Breast epithelium (tissue), 3 donors: ENCODE measurements at regions not wholly inside any gene's neighbourhood (a gene's known extent, or its start where the extent isn't known, plus 50 kb on each side); places are given as distances from the start of the nearest gene placed in this dataset.

Source experiments
- CTCF ChIP-seq, 3 donors: fragments of 450-650 bp; IDR thresholded peaks; one replicate each; pipeline ENCODE4 v1.5.1; 2016 to 2017; ENCODE audit warnings: antibody characterized with exemption in 3 of 3, mild to moderate bottlenecking in 3 of 3, moderate library complexity in 3 of 3
- POLR2A ChIP-seq: fragments of 450-650 bp; IDR thresholded peaks from one replicate; pipeline ENCODE4 v1.6.1; 2016; ENCODE audit warnings: antibody characterized with exemption, mild to moderate bottlenecking, moderate library complexity
- POLR2AphosphoS5 ChIP-seq, 3 donors: sonication (generic); formaldehyde crosslinking; IDR thresholded peaks; one replicate each; pipeline ENCODE4 v1.6.1; 2017; ENCODE audit warnings: antibody characterized with exemption in 3 of 3

- TF ChIP-seq CTCF (IDR thresholded peaks at IDR 0.05) (no peak), POLR2A (no peak), POLR2AphosphoS5 (IDR thresholded peaks at IDR 0.05) (no peak)
Measured at GRCh38 chr4:149158817-149159216, 656.8 kb downstream of the IQCM start.
